ENCODE measurements at regions not wholly inside any gene's neighbourhood (a gene's known extent, or its start where the extent isn't known, plus 50 kb on each side); places are given as distances from the start of the nearest gene placed in this dataset.
"Not testable (repeated sequence)": the region's sequence is repeated elsewhere in the genome, so short reads cannot be mapped to it uniquely, and the experiment has no call there.

DNA sequence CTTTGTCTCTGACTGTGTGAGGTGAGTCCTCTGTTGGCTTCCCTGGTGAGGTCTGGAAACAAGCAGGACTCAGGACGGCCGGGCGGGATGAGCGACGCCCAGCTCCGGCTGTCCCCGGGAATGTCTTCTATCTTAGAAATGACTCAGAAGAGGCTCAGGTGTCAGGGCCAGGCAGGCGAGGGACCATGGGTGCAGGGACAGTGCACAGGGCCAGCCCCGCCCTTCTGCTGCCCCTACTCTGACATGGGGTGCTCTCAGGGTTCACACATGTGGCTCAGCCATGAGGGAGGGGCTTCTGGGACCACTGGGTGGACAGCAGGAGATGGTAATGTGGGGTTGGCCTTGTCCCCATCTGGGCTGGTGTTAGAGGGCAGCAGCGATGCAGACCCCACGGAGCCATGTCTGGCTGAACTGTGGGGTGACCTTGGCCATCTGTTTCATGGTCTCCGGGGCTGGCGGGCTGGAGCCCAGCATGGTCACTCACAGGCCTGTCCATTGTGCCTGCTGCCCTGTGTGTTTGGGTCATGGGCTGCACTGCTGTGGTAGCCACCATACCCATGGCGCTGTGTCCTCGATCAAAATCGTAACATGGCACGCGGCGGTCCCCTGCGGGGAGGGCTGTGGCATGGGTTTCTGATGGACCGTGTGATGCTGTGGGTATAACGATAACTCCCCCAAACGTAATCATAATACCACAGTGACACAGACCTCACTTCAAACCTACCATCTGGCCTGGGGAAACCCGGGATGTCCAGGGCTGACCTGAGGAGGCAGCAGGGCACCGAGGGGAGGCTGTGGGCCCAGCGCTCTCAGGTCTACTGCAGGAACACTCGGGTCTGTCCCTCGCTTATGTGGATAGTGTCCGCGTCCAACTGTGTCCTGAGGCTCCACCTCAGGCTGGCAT, 368.8 kb downstream of the TMEM121 start:
- DNase-seq = no peak

DNA sequence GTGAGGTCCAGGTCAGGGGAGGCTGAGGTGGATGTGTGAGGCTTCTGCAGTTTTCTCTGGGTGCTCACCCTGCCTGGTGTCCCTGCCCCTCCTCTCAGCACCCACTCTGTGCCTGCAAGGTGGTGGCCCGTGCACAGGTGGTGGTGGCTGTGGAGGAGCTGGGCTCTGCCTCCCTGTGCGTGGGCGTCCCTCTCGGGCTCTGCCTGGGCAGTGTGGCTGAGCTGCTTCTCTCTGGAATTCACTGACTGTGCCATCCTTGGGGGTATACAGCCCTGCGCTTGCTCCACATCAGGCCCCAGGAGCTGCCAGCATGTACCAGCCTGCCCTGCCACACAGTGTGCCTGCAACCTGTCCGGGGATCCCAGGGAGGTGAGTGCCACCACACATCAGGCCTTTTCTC, 369.8 kb downstream of the TMEM121 start:
- not testable (repeated sequence) for DNase-seq

DNA sequence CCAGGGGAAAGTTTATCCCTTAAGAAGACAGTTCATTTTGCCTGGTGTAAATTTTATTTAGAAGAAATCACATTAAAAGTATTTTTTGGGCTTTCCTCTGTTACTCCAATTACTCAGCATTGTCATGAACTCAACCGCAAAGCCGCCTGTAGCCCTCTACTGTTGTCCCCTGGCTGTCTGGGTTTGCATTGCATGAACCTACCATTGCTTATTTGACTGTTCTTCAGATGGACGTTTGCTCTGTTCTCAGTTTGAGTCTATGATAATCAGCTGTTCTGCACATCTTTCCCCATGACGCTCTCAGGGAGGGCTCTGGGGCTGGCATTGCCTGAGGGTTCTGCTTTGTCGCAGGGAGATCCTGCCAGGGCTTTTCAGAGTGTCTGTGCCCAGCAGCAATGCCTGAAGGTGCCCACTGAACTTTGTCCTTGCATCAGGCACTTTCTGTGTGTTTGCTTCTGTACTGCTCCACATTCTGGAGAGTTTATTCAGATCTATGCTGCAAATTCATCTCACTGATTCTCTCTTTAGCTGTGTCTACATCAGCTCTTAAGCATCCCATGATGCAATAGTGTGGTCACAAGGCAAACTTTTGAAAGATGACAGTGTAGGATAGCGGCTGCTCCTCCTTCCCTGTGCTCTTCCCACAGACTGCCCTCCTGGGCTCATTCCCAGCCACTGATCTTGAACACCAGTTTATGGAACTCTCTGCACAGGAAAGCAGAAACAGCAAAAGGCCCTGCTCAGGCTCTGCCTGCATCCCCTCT, 370.8 kb downstream of the TMEM121 start:
- DNase-seq = not testable (repeated sequence)

DNA sequence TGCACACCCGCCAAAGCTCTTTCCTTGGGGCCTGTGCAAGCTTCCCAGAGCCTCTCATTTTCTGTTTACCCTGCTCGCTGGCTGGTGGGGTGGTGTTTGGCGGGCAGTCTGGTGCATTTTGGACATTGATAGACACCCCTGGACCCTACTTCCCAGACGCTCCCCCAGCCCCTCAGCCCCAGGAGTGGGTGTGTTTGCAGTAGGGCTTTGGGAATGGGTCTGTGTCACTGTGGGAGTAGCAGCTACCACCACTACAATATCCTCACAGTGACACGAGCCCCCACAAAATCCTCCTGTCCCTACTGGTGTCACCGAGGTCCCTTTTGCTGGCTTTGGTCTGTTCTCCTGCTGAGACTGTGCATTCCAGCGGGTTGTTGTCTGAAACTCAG, 371.3 kb downstream of the TMEM121 start:
- no peak for DNase-seq

DNA sequence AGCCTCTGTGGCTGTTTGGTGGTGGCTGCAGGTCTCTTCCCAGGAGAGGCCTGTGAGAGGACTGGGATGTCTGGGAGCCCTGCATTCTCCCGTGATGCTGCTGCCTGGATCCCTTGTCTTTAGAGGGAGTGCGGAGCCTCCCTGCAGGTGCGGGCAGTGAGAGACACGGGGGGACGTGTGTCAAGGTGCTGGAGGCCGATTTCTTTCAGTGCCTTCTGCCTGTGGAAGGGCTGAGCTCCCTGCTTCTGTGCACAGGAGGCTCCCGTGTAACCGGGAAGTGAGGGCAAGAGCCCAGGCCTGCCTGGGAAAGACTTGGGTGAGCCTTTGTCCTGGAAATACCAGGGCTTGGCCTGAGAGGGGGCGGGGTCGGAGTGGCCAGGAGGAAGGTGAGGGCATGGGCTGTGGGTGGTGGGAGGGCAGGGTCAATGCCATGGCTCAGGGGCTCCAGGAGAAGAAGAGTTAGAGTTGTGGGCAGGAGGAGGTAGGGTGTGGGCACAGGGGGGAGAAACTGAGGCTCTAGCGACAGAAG, 372.2 kb downstream of the TMEM121 start:
- no peak for DNase-seq

DNA sequence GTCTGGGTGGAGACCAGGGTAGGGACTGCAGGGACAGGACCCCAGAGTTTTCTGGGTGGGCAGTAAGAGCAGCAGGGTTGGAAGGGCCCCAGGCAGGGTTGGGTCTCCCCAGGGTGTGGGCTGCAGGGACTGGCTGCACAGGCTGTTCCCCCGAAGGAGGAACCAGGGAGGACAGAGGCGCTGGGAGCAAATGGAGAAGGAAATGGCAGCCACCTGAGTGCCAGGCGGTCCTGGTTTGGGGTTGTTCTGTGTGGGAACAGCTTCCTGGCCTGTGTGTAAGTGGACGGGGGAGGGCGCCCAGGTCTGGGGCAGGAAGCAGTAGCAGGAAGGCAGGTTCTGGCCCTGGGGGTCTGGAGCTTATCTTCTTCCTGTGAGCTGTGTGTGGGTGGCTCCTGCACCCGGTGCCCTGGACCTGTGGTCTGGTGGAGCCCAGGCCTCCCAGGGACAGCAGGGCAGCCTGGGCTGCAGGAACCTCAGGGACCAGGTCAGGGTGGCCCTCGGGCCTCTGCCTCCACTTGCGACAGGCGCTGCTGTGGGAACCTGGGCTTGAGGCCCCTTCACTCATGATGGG, 372.8 kb downstream of the TMEM121 start:
- no peak for DNase-seq

DNA sequence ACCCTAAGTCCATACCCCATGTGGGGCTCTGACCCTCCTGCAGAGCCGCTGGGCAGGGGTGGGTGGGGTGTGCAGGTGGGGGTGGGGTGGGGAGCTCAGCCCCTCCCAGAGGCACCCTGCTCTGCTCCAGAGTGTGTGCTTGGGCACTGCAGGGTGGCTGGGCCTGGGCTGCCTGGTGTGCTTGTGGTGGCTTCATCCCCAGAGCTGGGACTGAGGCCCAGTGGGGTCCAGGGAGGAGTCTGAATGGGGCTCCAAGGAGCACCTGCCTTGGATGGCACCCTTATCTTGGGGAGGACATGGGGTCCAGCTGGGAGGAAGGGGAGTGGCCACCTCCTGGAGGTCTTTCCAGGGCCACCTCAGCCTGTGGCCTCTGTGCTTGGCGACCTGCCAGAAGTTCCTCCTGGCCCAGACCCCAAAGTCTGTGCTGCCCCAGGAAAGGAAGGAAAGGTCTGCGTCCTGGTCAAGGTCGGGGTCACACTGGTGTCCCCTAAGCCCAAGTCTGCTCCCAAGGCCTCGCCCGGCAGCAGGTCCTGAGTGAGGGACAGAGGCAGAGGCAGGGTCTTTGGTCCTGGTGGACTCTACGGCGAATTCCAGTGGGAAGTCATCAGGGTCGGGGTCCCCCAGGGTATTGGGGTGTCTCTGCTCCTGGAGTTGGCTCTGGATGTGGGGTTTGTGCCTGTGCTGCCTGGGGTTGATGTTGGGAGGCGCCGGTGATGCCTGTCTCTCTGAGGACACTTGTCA, 373.4 kb downstream of the TMEM121 start:
- no peak for DNase-seq

DNA sequence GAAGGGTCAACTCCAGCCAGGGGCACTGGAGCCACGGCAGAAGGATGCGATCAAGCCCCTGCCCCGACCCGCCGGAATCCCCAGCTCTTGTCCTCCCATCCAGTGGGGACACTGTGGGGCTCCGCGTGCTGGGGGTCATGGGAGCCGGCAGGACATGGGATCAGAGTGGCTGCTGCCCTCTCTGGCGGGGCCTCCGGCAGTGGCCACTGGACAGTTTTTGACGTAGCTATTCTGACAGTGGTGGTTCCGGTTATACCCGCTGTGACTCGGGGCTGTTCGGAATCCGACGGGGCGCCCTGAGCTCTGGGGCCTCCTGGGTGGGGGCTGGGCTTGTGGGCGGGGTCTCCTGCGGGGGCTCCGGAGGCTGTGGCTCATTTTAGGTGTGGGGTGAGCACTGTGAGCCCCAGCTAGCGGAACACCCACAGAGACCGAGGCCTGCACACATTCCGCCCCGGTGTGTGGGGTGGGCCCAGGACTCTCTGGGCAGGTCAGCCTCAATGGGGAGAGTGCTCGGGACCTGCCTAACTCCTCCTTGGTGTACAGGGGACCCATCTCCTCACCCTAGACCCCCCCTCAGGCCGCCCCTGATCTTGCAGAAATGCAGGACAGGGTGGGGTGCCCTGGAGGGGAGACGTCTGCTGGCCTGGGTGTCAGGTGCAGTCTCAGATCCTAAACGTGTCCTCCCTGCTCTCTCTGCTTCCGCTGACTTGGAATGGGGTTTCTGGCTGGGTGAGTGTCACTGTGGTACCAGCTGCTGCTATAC, 374.2 kb downstream of the TMEM121 start:
- no peak for DNase-seq

DNA sequence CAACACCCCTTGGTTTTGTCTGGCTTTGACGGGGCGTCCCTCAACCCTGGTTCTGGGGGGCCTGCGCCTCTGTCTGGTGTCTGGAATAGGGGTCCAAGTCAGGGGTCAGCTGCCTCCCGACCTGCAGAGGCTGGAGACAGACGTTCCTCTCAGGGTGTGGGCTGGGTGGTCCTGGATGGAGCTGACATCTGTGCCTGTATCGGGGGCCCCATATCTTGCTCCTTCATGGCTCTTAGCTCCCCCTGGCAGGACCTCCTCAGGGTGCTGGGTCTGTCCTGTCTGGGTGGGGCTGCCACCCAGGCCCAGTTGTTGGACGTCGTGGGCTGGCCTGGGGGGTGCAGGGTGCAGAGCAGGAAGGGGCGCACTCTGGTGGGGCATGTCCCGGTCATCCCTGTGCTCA, 374.8 kb downstream of the TMEM121 start:
- no peak for DNase-seq

DNA sequence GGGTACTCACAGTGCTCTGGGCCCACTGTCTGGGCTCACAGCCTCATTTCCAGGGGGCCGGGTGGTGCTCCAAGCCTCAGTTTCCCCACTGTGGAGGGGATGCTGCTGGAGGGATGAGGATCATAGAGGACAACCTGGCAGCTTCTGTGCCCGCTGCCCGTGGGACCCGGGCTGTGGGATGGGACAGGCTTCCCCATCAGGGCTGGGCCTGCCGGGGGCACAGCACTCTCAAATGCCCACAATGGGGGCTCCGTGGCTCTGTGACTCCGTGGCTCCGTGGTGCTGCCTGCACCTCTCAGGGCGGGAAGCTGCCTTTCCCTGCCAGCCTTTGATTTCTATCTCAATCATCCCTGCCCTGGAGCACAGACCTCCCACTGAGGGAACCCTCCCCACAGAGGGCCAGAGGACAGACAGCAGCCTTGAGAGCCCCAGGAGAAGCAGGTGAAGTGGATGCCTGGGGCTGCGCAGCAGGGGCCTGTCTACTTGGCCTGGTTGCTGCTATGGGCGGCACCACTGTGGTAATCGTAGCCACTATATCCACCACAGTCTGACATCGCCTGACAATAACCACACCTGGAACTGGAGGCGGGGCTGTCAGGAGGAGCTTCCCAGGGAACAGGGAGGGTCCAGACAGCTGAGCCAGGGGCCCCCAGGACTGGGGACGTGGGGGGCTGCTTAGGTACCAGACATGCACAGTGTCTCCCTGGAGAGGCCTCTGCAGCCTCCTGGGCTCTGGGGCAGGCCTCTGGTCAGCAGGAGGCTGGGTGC, 375.9 kb downstream of the TMEM121 start:
- no peak for DNase-seq

DNA sequence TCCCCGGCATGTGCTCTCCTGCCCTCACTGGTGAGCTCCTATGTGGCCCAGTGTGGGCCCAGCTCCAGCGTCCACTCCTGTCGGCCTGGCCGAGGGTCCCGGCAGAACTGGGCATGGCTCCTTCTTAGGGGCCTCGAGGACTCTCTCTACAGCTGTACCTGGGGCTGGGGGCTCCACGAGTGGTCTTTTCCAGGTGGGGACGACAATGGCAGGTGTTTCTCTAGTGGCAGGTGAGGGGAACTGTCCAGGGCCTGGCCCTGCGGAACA, 376.4 kb downstream of the TMEM121 start:
- DNase-seq = not testable (repeated sequence)

DNA sequence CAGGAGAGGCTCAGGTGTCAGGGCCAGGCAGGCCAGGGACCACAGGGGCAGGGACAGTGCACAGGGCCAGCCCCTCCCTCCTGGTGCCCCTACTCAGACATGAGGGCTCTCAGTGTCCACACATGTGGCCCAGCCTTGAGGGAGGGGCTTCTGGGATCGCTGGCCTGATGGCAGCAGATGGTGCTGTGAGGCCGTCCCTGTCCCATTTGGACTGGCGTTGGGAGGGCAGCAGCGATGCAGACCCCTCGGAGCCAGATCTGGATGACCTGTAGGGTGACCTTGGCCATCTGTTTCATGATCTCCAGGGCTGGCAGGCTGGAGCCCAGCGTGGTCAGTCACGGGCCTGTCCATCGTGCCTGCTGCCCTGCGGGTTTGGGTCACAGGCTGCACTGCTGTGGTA, 377.6 kb downstream of the TMEM121 start:
- DNase-seq = no peak

DNA sequence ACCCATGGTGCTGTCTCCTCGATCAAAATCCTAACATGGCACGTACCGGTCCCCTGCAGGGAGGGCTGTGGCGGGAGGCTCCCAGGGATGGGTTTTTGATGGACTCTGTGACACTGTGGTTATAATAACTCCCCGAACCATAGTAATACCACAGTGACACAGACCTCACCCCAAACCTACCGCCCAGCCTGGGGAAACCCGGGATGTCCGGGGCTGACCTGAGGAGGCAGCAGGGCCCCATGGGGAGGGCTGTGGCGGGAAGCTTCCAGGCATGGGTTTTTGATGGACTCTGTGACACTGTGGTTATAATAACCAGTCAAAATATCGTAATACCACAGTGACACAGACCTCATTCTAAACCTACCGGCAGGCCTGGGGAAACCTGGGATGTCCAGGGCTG, 378.0 kb downstream of the TMEM121 start:
- no peak for DNase-seq

DNA sequence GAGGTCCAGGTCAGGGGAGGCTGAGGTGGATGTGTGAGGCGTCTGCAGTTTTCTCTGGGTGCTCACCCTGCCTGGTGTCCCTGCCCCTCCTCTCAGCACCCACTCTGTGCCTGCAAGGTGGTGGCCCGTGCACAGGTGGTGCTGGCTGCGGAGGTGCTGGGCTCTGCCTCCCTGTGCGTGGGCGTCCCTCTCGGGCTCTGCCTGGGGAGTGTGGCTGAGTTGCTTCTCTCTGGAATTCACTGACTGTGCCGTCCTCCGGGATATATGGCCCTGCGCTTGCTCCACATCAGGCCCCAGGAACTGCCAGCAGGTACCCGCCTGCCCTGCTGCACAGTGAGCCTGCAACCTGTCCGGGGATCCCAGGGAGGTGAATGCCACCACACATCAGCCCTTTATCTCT, 379.1 kb downstream of the TMEM121 start:
- DNase-seq = no peak

DNA sequence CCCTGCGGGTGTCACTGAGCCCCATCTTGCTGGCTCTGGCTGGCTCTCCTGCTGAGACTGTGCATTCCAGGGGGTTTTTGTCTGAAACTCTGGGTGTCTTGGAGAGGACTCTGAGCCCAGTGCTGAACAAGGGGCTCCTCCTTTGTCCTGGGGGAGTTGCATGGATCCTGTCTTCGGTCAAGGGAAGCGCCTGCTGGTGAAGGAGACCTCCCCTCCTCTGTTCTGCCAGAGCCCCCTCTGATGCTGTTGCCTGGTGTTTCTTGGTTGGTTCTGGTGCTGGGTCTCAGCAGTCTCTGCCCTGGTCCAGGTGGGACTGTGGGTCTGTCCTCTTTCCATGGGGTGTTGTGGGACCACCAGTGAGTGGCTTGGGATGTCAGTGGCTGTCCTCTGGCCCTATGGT, 380.9 kb downstream of the TMEM121 start:
- no peak for DNase-seq

DNA sequence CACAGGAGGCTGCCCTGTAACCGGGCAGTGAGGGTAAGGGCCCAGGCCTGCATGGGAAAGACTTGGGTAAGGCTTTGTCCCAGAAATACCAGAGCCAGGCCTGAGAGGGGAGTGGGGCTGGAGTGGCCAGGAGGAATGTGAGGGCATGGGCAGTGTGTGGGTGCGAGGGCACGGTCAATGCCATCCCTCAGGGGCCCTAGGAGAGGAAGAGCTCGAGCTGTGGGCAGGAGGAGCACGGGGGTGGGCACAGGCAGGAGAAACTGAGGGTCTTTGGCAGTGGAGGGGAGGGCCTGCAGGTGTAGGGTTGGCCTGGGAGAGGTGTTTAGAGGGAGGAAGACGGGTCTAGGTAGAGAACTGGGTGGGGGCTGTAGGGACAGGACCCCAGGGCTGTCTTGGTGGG, 381.6 kb downstream of the TMEM121 start:
- DNase-seq = no peak

DNA sequence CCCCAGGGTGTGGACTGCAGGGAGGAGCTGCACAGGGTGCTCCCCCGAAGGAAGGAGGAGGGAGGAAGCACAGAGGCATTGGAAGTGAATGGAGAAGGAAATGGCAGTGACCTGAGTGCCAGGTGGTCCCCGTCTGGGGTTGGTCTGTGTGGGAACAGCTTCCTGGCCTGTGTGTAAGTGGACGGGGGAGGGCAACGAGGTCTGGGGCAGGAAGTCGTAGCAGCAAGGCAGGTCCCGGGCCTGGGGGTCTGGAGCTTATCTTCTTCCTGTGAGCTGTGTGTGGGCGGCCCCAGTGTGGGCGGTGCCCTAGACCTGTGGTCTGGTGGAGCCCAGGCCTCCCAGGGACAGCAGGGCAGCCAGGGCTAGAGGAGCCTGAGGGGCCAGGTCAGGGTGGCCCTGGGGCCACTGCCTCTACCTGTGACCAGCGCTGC, 382.1 kb downstream of the TMEM121 start:
- no peak for DNase-seq

DNA sequence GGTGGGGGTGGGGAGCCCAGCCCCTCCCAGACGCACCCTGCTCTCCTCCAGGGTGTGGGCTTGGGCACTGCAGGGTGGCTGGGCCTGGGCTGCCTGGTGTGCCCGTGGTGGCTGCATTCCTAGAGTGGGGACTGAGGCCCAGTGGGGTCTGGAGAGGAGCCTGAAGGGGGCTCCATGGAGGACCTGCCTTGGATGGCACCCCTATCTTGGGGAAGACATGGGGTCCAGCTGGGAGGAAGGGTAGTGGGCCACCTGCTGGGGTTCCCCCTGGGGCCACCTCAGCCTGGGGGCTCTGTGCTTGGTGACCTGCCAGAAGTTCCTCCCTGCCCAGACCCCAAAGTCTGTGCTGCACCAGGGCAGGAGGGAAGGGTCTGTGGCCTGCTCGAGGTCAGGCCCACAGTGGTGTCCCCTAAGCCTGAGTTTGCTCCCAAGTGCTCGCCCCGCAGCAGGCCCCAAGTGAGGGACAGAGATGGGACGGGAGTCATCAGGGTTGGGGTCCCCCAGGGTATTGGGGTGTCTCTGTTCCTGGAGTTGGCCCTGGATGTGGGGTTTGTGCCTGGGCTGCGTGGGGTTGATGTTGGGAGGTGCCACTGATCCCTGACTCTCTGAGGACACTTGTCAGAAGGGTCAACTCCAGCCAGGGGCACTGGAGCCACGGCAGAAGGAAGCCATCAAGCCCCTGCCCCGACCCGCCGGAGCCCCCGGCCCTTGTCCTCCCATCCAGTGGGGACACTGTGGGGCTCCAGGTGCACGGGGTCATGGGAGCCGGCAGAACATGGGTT, 382.9 kb downstream of the TMEM121 start:
- DNase-seq = no peak

DNA sequence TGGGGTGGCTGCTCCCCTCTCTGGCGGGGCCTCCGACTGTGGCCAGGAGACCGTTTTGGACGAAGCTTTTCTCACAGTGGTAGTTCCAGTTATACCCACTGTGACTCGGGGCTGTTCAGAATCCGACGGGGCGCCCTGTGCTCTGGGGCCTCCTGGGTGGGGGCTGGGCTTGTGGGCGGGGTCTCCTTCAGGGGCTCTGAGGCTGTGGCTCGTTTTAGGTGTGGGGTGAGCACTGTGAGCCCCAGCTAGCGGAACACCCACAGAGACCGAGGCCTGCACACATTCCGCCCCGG, 383.4 kb downstream of the TMEM121 start:
- not testable (repeated sequence) for DNase-seq

DNA sequence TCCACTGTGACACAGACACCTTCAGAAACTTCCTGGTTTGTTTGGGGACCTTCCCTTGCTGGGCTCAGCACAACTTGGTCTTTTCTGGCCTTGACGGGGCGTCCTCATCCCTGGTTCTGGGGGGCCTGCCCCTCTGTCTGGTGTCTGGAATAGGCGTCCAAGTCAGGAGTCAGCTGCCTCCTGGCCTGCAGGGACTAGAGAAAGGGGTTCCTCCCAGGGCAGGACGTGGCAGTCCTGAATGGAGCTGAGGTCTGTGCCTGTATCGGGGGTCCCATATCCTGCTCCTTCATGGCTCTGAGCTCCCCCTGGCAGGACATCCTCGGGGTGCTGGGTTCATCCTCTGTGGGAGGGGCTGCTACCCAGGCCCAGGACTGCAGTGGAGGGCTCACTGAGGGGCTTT, 384.0 kb downstream of the TMEM121 start:
- no peak for DNase-seq

Data from right hindlimb (tissue), 1 donor.